SKM-1 (cell line): ENCODE measurements at regions not wholly inside any gene's neighbourhood (a gene's known extent, or its start where the extent isn't known, plus 50 kb on each side); places are given as distances from the start of the nearest gene placed in this dataset.

Source experiments
- DNase-seq: peaks from one replicate; lab custom pipeline; 2025; ENCODE audit not compliant: unreplicated experiment; lab: John Stamatoyannopoulos, UW

- DNase-seq: no peak
Observed at GRCh38 chr6:134719911-134720310, 230.0 kb downstream of the ALDH8A1 start.

GRCh38 chr6:134719286-134719685 is 230.6 kb downstream of the ALDH8A1 start:
- no peak for DNase-seq

GRCh38 chr6:134714679-134715078 is 235.2 kb downstream of the ALDH8A1 start:
- DNase-seq: no peak

GRCh38 chr6:134714113-134714512 is 235.8 kb downstream of the ALDH8A1 start:
- DNase-seq: no peak

- no peak for DNase-seq
Observed at GRCh38 chr6:134712311-134712710, 237.6 kb downstream of the ALDH8A1 start.

GRCh38 chr6:134708079-134708478 is 241.8 kb downstream of the ALDH8A1 start:
- no peak for DNase-seq

GRCh38 chr6:134707342-134708031 is 242.4 kb downstream of the ALDH8A1 start:
- no peak for DNase-seq

- DNase-seq: no peak
Observed at GRCh38 chr6:134706806-134707205, 243.1 kb downstream of the ALDH8A1 start.

GRCh38 chr6:134706153-134706552 is 243.7 kb downstream of the ALDH8A1 start:
- DNase-seq: no peak

- DNase-seq: no peak
Observed at GRCh38 chr6:134703206-134703605, 246.7 kb downstream of the ALDH8A1 start.

GRCh38 chr6:134702279-134702678 is 247.6 kb downstream of the ALDH8A1 start:
- DNase-seq: no peak

- DNase-seq: no peak
Observed at GRCh38 chr6:134701301-134701700, 248.6 kb downstream of the ALDH8A1 start.

- DNase-seq: no peak
Observed at GRCh38 chr6:134698228-134698627, 251.7 kb downstream of the ALDH8A1 start.

GRCh38 chr6:134692008-134692407 is 257.9 kb downstream of the ALDH8A1 start:
- no peak for DNase-seq

GRCh38 chr6:134691180-134691579 is 258.7 kb downstream of the ALDH8A1 start:
- DNase-seq: no peak

GRCh38 chr6:134690048-134690447 is 259.9 kb downstream of the ALDH8A1 start:
- no peak for DNase-seq

GRCh38 chr6:134689641-134690040 is 260.3 kb downstream of the ALDH8A1 start:
- no peak for DNase-seq

GRCh38 chr6:134689177-134689576 is 260.7 kb downstream of the ALDH8A1 start:
- no peak for DNase-seq

GRCh38 chr6:134686071-134686470 is 263.8 kb downstream of the ALDH8A1 start:
- DNase-seq: no peak

- no peak for DNase-seq
Observed at GRCh38 chr6:134684423-134684795, 265.5 kb downstream of the ALDH8A1 start.

GRCh38 chr6:134683783-134684422 is 266.0 kb downstream of the ALDH8A1 start:
- no peak for DNase-seq

GRCh38 chr6:134680433-134680832 is 269.5 kb downstream of the ALDH8A1 start:
- no peak for DNase-seq

- no peak for DNase-seq
Observed at GRCh38 chr6:134680021-134680420, 269.9 kb downstream of the ALDH8A1 start.
